ENCODE measurements at regions not wholly inside any gene's neighbourhood (a gene's known extent, or its start where the extent isn't known, plus 50 kb on each side); places are given as distances from the start of the nearest gene placed in this dataset.

DNA sequence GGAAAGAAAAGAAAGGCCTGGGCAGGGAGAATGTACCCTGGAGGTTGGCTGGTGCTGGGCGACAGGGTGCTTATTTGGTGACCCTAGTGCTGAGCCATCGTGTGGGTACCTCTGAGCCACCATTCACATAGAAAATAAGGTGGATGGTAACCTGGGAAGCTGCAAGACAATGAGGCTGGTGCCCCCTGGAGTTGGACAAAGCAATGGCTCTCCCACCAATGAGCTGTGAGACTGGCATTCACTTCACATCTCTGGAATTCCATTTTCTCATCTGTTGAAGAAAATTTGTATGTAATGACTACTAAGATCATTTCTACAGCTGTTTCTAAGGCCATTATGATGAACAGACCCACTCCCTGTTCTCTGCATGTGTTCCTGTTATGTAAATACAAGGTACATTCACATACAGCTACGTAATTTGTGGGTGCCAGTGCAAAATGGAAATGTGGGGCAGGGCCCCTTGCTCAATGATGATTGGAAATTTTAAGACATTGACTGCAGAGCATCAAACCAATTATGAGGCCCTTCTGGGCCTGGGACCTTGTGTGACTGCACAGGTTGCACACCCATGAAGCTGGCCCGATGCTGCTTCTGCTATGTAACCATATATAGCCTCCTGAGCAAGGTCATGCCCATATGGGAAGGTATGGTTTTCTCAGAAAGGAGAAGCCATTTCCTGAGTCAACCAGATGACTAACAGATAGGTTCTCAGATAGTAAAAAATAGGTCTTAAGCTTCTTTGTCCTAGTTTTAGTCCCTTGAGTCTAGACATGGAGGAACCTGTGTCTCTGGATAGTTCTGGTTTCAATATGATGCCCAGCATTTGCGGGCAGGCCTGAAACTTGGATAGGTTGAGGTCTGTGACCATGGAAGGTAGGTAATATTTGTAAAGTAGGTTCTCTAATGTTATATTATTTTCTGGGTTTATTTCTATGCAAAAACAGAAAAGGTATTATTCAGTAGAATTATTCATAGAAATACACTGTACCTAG lies 63.4 kb upstream of the IGF1 start:
- no peaks in the 10 kb centered on the region for H3K36me3 Mint-ChIP-seq
- no peak overlapping the region for H3K27ac Mint-ChIP-seq
- ChIA-PET CTCF (no interaction called here), POLR2A (no interaction called here)
- H3K4me1 Mint-ChIP-seq = peaks cover 0 to 6% (median 0%) of the 10 kb centered on the region in 7 donors
- Histone ChIP-seq H3K27ac (ENCODE audit: low read depth, low read length) (no peak overlapping the region), H3K4me1 (ENCODE audit: control insufficient read depth in 2 of 2, insufficient read depth in 2 of 2, low read length in 2 of 2) (no peaks in the 10 kb centered on the region), H3K27me3 (ENCODE audit: control insufficient read depth in 2 of 2, insufficient read depth in 2 of 2, low read length in 2 of 2) (no peaks in the 10 kb centered on the region), H3K4me3 (ENCODE audit: low read length) (no peak overlapping the region), H3K9me3 (ENCODE audit: control insufficient read depth in 2 of 3, low read length in 3 of 3) (no peaks in the 10 kb centered on the region), H3K36me3 (ENCODE audit: control insufficient read depth in 2 of 3, insufficient read depth in 3 of 3, low read length in 3 of 3) (no peaks in the 10 kb centered on the region)
- H3K27me3 Mint-ChIP-seq = peaks cover 7 to 39% (median 16%) of the 10 kb centered on the region in 5 donors
- H3K4me3 Mint-ChIP-seq = no peak overlapping the region
- ATAC-seq = no peak
- no peak for DNase-seq
- peaks cover 0 to 9% (median 0%) of the 10 kb centered on the region in 11 donors for H3K9me3 Mint-ChIP-seq
- intact Hi-C loops (cut with micrococcal nuclease) = loop anchor here in 1 of 2 donors (5.0 kb wide), 2 partner anchors 241 to 601 kb away; no protein-coding TSS in a partner anchor

DNA sequence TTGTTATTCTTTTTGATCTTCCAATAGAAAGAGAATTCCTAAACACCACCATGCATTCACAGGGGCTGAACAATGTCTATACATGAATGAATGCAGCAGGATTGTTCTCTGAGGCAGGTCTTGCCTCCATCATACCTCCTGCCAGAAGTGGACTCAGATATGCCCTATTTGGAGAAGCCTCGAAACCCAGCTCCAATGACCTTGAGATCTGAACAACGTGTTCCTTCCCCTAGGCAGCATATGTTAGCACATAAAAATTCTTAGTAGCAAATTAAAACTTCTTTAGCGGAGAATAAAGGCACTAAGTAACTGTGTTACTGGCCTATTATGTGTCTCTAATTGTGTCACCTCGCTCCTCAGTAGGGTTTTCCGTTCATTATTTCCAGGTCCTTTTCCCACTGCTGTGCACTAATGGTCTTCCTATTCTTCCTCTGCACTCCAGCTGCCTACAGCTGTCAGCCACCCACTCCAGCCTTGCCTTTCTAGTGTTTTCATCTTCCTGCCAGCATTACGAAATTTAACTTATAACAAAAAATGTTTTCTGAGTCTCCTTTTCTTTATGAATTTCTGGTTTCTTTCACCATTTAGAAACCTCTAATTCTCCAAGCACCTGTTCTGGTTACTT lies 62.6 kb upstream of the IGF1 start:
- ChIA-PET POLR2A (no interaction called here), CTCF (no interaction called here)
- Histone ChIP-seq H3K36me3 (ENCODE audit: control insufficient read depth in 2 of 3, insufficient read depth in 3 of 3, low read length in 3 of 3) (no peaks in the 10 kb centered on the region), H3K4me3 (ENCODE audit: low read length) (no peak overlapping the region), H3K27ac (ENCODE audit: low read depth, low read length) (no peak overlapping the region), H3K27me3 (ENCODE audit: control insufficient read depth in 2 of 2, insufficient read depth in 2 of 2, low read length in 2 of 2) (no peaks in the 10 kb centered on the region), H3K9me3 (ENCODE audit: control insufficient read depth in 2 of 3, low read length in 3 of 3) (no peaks in the 10 kb centered on the region), H3K4me1 (ENCODE audit: control insufficient read depth in 2 of 2, insufficient read depth in 2 of 2, low read length in 2 of 2) (no peaks in the 10 kb centered on the region)
- peaks cover 8 to 48% (median 22%) of the 10 kb centered on the region in 5 donors for H3K27me3 Mint-ChIP-seq
- peaks cover 0 to 10% (median 0%) of the 10 kb centered on the region in 11 donors for H3K9me3 Mint-ChIP-seq
- H3K4me3 Mint-ChIP-seq = no peak overlapping the region
- no peaks in the 10 kb centered on the region for H3K36me3 Mint-ChIP-seq
- intact Hi-C loops (cut with micrococcal nuclease) = loop anchor here in 1 of 2 donors (5.0 kb wide), 2 partner anchors 241 to 601 kb away; no protein-coding TSS in a partner anchor
- H3K4me1 Mint-ChIP-seq = peaks cover 0 to 6% (median 0%) of the 10 kb centered on the region in 7 donors
- H3K27ac Mint-ChIP-seq = no peak overlapping the region
- no peak for ATAC-seq
- DNase-seq = no peak

DNA sequence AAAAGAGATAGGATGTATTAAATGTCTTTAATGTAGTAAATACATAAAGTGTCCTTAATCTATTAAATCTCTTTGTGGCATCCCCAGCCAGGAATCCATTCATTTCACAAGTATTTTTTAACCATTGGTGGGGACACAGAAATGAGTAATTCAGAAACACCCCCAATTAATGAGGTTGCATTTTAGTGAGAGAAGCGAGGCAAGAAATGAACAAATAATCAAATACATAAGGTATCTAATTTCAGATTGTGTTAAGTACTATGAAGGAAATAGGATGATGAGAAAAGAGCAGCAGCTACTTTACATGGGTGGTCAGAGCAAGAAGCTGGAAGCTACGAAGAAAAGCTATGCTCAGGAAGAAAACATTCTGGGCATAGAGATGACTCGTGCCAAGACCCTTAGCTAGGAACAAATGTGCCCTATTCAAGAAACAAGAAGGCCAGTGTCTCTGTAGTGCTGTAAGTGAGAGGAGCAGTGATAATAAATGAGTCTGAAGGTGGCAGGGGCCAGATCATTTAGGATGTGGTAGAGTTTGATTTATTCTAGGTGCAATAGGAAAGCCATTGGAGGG lies 60.5 kb upstream of the IGF1 start:
- no peaks in the 10 kb centered on the region for H3K36me3 Mint-ChIP-seq
- intact Hi-C loops (cut with micrococcal nuclease) = loop anchor here in 1 of 2 donors (5.0 kb wide), 2 partner anchors 239 to 599 kb away; no protein-coding TSS in a partner anchor

DNA sequence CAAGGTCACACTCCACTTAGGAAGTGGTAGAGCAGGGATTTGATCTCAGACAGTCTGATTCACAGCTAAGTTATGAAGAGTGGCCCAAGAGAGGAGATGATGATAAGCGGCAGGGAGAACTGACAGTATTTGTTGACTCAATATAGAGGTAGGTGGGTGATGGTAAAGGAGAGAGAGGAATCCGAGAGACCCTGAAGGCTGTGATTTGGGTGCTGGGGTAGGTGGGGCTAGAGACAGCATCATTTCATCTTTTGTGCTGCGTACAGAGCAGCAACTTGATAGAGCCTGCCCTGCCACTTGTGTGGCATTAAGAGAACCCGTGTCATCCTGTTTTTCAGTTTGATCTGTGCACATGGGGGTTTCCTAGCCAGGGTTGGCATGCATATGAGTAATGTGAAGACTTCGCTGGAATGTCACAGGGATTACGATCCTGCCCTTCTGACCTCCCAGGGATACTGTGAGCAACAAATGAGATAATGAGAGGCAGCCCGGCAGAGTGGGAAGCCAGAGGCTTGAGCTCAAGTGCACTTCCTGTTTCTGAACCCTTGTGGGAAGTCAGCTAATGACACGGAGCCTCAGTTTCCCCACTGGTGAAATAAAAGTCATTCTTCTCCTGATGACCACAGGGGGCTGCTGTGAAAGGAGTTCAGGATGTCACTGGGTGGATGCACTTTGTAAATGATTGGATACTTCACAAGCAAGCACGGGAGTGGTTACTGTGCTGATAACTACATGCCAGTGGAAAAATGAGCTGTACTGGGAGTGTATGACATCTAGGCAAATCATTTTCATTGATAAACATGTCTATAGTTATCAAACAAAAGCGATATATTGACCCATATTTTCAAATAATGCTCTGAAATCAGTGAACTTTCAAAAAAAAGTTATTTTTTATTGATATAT lies 59.5 kb upstream of the IGF1 start:
- Mint-ChIP-seq H3K27ac (no peak overlapping the region), H3K9me3 (peaks cover 0 to 9% (median 0%) of the 10 kb centered on the region in 11 donors), H3K27me3 (peaks cover 2 to 46% (median 19%) of the 10 kb centered on the region in 5 donors), H3K36me3 (no peaks in the 10 kb centered on the region), H3K4me3 (no peak overlapping the region), H3K4me1 (peaks cover 0 to 6% (median 0%) of the 10 kb centered on the region in 7 donors)
- no peaks in the 10 kb centered on the region for H3K27me3 ChIP-seq (ENCODE audit: control insufficient read depth in 2 of 2, insufficient read depth in 2 of 2, low read length in 2 of 2)
- ATAC-seq = no peak
- ChIA-PET POLR2A (no interaction called here), CTCF (no interaction called here)
- H3K36me3 ChIP-seq (ENCODE audit: control insufficient read depth in 2 of 3, insufficient read depth in 3 of 3, low read length in 3 of 3) = no peaks in the 10 kb centered on the region
- H3K9me3 ChIP-seq (ENCODE audit: control insufficient read depth in 2 of 3, low read length in 3 of 3) = no peaks in the 10 kb centered on the region
- DNase-seq = no peak
- no peak overlapping the region for H3K4me3 ChIP-seq (ENCODE audit: low read length)
- intact Hi-C loops (cut with micrococcal nuclease) = loop anchor here in 1 of 2 donors (5.0 kb wide), 2 partner anchors 238 to 598 kb away; no protein-coding TSS in a partner anchor
- H3K27ac ChIP-seq (ENCODE audit: low read depth, low read length) = no peak overlapping the region
- no peaks in the 10 kb centered on the region for H3K4me1 ChIP-seq (ENCODE audit: control insufficient read depth in 2 of 2, insufficient read depth in 2 of 2, low read length in 2 of 2)

More for the DNA sequence above, 60.5 kb upstream of the IGF1 start:
- CTCF ChIA-PET = no interaction called here
- no peak overlapping the region for H3K4me3 ChIP-seq (ENCODE audit: low read length)
- Mint-ChIP-seq H3K9me3 (peaks cover 0 to 12% (median 0%) of the 10 kb centered on the region in 11 donors), H3K4me1 (peaks cover 0 to 6% (median 0%) of the 10 kb centered on the region in 7 donors), H3K27me3 (peaks cover 2 to 45% (median 20%) of the 10 kb centered on the region in 5 donors), H3K4me3 (no peak overlapping the region), H3K27ac (no peak overlapping the region)
- H3K4me1 ChIP-seq (ENCODE audit: control insufficient read depth in 2 of 2, insufficient read depth in 2 of 2, low read length in 2 of 2) = no peaks in the 10 kb centered on the region
- POLR2A ChIA-PET = no interaction called here
- no peak for DNase-seq
- no peak for ATAC-seq
- no peaks in the 10 kb centered on the region for H3K27me3 ChIP-seq (ENCODE audit: control insufficient read depth in 2 of 2, insufficient read depth in 2 of 2, low read length in 2 of 2)
- H3K27ac ChIP-seq (ENCODE audit: low read depth, low read length) = no peak overlapping the region
- H3K36me3 ChIP-seq (ENCODE audit: control insufficient read depth in 2 of 3, insufficient read depth in 3 of 3, low read length in 3 of 3) = no peaks in the 10 kb centered on the region
- H3K9me3 ChIP-seq (ENCODE audit: control insufficient read depth in 2 of 3, low read length in 3 of 3) = no peaks in the 10 kb centered on the region

DNA sequence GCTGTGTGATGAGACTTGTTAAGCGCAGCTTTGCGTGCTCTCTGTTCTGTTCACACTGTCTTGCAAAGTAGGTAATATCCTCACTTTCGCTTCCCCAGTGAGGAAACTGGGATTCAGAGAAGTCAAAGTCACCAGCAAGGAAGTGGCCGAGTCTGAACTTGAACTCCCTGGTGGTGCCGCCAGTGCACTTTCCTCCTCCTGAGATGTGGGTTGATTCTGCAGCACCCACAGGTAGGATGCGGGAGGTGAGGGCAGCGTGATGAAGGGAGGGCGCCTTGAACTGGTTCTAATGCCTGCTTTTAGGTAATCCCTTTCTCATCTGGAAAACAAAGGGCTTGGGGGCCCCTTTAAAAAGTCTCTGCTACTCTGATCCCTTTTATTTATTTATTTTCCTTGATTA lies 54.9 kb upstream of the IGF1 start:
- CTCF ChIA-PET = no interaction called here
- peaks cover 0 to 9% (median 0%) of the 10 kb centered on the region in 11 donors for H3K9me3 Mint-ChIP-seq
- Histone ChIP-seq H3K27me3 (ENCODE audit: control insufficient read depth in 2 of 2, insufficient read depth in 2 of 2, low read length in 2 of 2) (no peaks in the 10 kb centered on the region), H3K27ac (ENCODE audit: low read depth, low read length) (no peak overlapping the region), H3K36me3 (ENCODE audit: control insufficient read depth in 2 of 3, insufficient read depth in 3 of 3, low read length in 3 of 3) (no peaks in the 10 kb centered on the region), H3K4me1 (ENCODE audit: control insufficient read depth in 2 of 2, insufficient read depth in 2 of 2, low read length in 2 of 2) (no peaks in the 10 kb centered on the region), H3K9me3 (ENCODE audit: control insufficient read depth in 2 of 3, low read length in 3 of 3) (no peaks in the 10 kb centered on the region), H3K4me3 (ENCODE audit: low read length) (no peak overlapping the region)
- no peak for ATAC-seq
- H3K4me1 Mint-ChIP-seq = peaks cover 0 to 3% (median 0%) of the 10 kb centered on the region in 7 donors
- H3K27me3 Mint-ChIP-seq = peaks cover 3 to 36% (median 26%) of the 10 kb centered on the region in 5 donors
- no peaks in the 10 kb centered on the region for H3K36me3 Mint-ChIP-seq
- intact Hi-C loops (cut with micrococcal nuclease) = no loop called here
- no peak overlapping the region for H3K27ac Mint-ChIP-seq
- POLR2A ChIA-PET = no interaction called here
- no peak overlapping the region for H3K4me3 Mint-ChIP-seq
- DNase-seq = no peak

DNA sequence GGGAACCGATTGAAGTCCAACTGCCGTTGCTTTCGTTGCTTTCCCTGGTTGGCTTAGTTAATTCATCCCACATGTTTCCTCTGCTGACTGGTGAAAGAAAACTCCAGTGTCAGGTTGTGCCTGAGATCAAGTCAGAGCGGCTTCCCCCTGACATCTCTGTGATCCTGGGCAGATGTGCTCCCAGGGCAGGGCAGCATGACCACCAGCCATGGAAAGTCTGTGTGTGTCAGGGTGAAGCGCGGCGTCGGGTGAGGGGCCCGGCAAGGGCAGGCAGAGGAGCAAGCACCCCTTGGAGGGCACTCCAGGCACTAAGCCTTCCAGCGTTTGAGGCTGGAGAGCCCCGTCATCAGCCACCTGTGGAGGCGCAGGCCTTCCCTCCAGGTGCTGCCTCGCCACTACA lies 54.5 kb upstream of the IGF1 start:
- no peak for DNase-seq
- CTCF ChIA-PET = no interaction called here
- no peaks in the 10 kb centered on the region for H3K9me3 ChIP-seq (ENCODE audit: control insufficient read depth in 2 of 3, low read length in 3 of 3)
- no peak overlapping the region for H3K27ac ChIP-seq (ENCODE audit: low read depth, low read length)
- Mint-ChIP-seq H3K27me3 (peaks cover 3 to 39% (median 26%) of the 10 kb centered on the region in 5 donors), H3K4me1 (peaks cover 0 to 3% (median 0%) of the 10 kb centered on the region in 7 donors), H3K27ac (no peak overlapping the region), H3K36me3 (no peaks in the 10 kb centered on the region), H3K9me3 (peaks cover 0 to 9% (median 0%) of the 10 kb centered on the region in 11 donors), H3K4me3 (no peak overlapping the region)
- ATAC-seq = peak; percentile 16
- H3K4me3 ChIP-seq (ENCODE audit: low read length) = no peak overlapping the region
- intact Hi-C loops (cut with micrococcal nuclease) = no loop called here
- H3K27me3 ChIP-seq (ENCODE audit: control insufficient read depth in 2 of 2, insufficient read depth in 2 of 2, low read length in 2 of 2) = no peaks in the 10 kb centered on the region
- H3K36me3 ChIP-seq (ENCODE audit: control insufficient read depth in 2 of 3, insufficient read depth in 3 of 3, low read length in 3 of 3) = no peaks in the 10 kb centered on the region
- H3K4me1 ChIP-seq (ENCODE audit: control insufficient read depth in 2 of 2, insufficient read depth in 2 of 2, low read length in 2 of 2) = no peaks in the 10 kb centered on the region
- POLR2A ChIA-PET = no interaction called here
